Aorta (tissue), 5 donors: ENCODE measurements at regions not wholly inside any gene's neighbourhood (a gene's known extent, or its start where the extent isn't known, plus 50 kb on each side); places are given as distances from the start of the nearest gene placed in this dataset.

ENCODE experiments used
- ATAC-seq: fragments of 200-7000 bp; cut with Tn5 transposase; one replicate; pipeline ENCODE4 v1.9.1; 2022; ENCODE audit warnings: moderate library complexity; ENCODE audit not compliant: low FRiP score
- DNase-seq, 2 donors: peaks; one replicate each; pipeline ENCODE4 v3.0.0-alpha.2; 2020
- H3K27ac ChIP-seq, 2 donors: one replicate each; pipeline ENCODE4 v1.5.1; 2013; ENCODE audit warnings: low read length in 2 of 2, mild to moderate bottlenecking in 2 of 2, moderate library complexity in 2 of 2, control low read depth in 1 of 2, inconsistent platforms in 1 of 2, low read depth in 1 of 2
- H3K27me3 ChIP-seq, 2 donors: one replicate each; pipeline ENCODE4 v1.6.1; 2013; ENCODE audit warnings: control low read depth in 1 of 2, low read length in 1 of 2, mild to moderate bottlenecking in 1 of 2, moderate library complexity in 1 of 2; ENCODE audit not compliant: insufficient read depth in 2 of 2, control insufficient read depth in 1 of 2
- H3K36me3 ChIP-seq, 2 donors: one replicate each; pipeline ENCODE4 v1.6.1; 2013; ENCODE audit warnings: control low read depth in 1 of 2, low read length in 1 of 2, mild to moderate bottlenecking in 1 of 2; ENCODE audit not compliant: insufficient read depth in 2 of 2, control insufficient read depth in 1 of 2
- H3K4me1 ChIP-seq, 2 donors: one replicate each; pipeline ENCODE4 v1.6.1; 2013; ENCODE audit warnings: low read length in 2 of 2, control low read depth in 1 of 2, mild to moderate bottlenecking in 1 of 2, moderate library complexity in 1 of 2; ENCODE audit not compliant: insufficient read depth in 2 of 2, control insufficient read depth in 1 of 2
- H3K4me3 ChIP-seq, 2 donors: one replicate each; pipeline ENCODE4 v1.5.1; 2013; ENCODE audit warnings: low read length in 2 of 2, control low read depth in 1 of 2, mild to moderate bottlenecking in 1 of 2
- H3K9me3 ChIP-seq: one replicate; pipeline ENCODE4 v1.6.1; 2013; ENCODE audit warnings: mild to moderate bottlenecking, low read length; ENCODE audit not compliant: control insufficient read depth
- WGBS, 2 donors: extraction: QIAGEN DNeasy Blood & Tissue Kit; methylation state at CpG; one replicate each; pipeline ENCODE4 v1.1.7; 2013; 5-methylcytosine and 5-hydroxymethylcytosine counted together
- intact Hi-C, 2 donors: fragments of 100-400 bp; cut with DNase I; formaldehyde crosslinking; loops; one replicate each; pipeline versions ENCODE4 v1.14.2 to v1.15.0; 2022
- donor health status: healthy with polysubstance abuse.
- donor health status: Bipolar disorder and iron deficiency.
- donor health status: DM: no; HTN: no; CAD: no.
- donor health status: DM: no; HTN: no; CAD: no.
- donor health status: DM: yes; HTN: yes; CAD: no.

DNA sequence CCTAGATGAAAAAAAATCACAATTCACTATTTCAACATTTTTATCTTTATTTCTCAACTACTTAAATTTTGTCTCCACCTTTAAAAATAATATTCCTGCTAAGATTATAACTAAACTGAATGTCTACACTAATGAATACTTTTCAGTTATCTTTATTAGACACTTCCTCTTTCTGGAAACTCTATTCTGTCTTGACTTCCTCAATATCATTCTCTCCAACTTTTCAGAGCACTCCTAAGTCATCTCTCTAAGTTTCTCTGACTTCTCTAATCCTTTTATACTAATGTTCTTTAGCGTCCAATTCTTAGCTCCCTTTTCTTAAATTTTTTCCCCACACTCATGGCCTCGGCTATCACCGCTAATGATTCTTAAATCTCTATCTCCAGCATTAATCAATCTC is 374.2 kb downstream of the FBXO8 start:
- no peak for ATAC-seq
- intact Hi-C loops, result no loop called here
- no peaks in the 10 kb centered on the region for H3K9me3 ChIP-seq
- H3K36me3 ChIP-seq, result no peaks in the 10 kb centered on the region
- DNase-seq, result no peak
- H3K27ac ChIP-seq, result no peak overlapping the region
- no peaks in the 10 kb centered on the region for H3K27me3 ChIP-seq
- H3K4me1 ChIP-seq, result no peaks in the 10 kb centered on the region
- no peak overlapping the region for H3K4me3 ChIP-seq
- WGBS, 2 donors, result 93 to 99% methylated on average over 3 of the region's 3 CpGs

DNA sequence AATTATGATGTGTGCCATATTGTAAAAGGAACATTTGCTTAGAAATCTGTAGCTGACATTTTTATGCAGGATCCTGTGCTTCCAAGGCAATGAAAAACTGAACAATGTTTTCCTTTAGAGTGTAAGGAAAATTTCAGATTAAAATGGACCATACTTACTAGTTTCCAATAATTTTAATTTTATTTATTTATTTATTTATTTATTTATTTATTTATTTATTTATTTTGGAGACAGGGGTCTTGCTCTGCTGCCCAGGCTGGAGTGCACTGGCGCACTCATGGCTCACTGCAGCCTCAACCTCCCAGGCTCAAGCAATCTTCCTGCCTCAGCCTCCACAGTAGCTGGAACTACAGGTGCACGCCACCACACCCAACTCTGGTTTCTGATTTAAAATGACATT is 369.8 kb upstream of the HAND2 start:
- DNase-seq (no peak), ATAC-seq (no peak)
- intact Hi-C loops, result no loop called here
- 95 to 100% methylated on average over 2 of the region's 2 CpGs for whole genome bisulfite sequencing, 2 donors
- H3K27ac ChIP-seq, result no peak overlapping the region
- H3K27me3 ChIP-seq, result no peaks in the 10 kb centered on the region
- H3K4me3 ChIP-seq, result no peak overlapping the region
- no peaks in the 10 kb centered on the region for H3K9me3 ChIP-seq
- H3K36me3 ChIP-seq, result no peaks in the 10 kb centered on the region
- no peaks in the 10 kb centered on the region for H3K4me1 ChIP-seq

DNA sequence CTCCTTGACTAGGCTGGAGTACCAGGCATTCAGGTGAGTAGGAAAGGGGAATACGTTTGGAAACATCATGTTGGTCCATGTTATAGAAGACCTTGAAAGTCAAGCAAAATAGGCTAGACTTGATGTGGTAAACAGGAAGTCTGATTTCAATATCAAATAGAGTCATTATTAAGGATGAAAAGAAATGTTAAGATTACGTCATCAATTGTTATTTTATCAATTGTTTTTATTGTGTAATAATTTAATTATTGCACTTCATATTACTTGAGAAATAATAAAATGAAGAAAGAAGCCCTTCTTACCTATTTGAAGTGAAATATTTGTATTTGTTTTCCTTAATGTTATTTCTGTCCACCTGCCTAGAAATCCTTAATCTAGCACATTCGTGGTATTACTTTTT is 361.0 kb upstream of the HAND2 start:
- no peak for ATAC-seq
- Histone ChIP-seq H3K27me3 (no peaks in the 10 kb centered on the region), H3K9me3 (no peaks in the 10 kb centered on the region), H3K27ac (no peak overlapping the region), H3K4me1 (no peaks in the 10 kb centered on the region), H3K36me3 (no peaks in the 10 kb centered on the region), H3K4me3 (no peak overlapping the region)
- intact Hi-C loops, result no loop called here
- WGBS, 2 donors, result 93 to 98% methylated on average over 3 of the region's 3 CpGs
- no peak for DNase-seq

DNA sequence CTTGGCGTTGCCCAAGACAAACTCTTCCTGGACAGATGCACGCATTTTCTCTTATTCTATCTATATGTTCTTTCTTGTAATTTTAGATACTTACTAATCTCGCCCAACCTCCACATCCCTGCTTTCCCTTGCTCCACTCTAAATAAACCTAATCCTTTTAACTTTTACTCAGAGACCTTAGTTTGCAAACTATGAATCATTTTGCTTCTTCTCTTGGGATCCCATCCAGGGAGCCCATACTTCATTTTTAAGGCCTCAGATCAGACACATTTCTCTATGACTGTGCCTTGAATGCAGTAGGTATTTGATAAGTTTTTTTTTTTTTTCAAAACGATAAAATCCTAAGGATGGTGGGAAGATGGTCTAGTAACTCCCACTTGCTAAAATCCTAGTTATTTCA is 353.8 kb upstream of the HAND2 start:
- H3K27ac ChIP-seq, result no peak overlapping the region
- intact Hi-C loops, result no loop called here
- no peak overlapping the region for H3K4me3 ChIP-seq
- WGBS, 2 donors, result 86% methylated on average over 4 of the region's 4 CpGs
- no peak for DNase-seq
- no peaks in the 10 kb centered on the region for H3K4me1 ChIP-seq
- no peaks in the 10 kb centered on the region for H3K27me3 ChIP-seq
- H3K36me3 ChIP-seq, result no peaks in the 10 kb centered on the region
- ATAC-seq, result no peak
- H3K9me3 ChIP-seq, result peaks cover 1% of the 10 kb centered on the region

DNA sequence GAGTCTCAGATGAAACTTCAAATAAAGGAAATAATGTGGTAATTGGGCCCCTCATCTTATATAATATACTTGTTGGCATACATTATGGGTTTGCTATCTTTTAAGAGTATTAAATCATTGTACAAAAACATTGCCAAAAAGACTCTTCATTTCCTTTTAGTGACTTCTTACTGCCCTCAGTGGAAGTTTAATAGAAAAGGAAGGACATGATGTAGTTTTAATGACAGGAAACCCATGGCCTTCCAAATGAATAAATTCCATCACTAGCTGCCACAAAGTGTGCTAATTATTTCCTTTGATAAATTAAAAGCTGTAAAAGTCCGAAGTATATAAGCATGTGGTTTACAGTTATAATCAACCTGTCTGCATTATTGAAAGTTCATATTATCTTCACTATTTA is 350.9 kb upstream of the HAND2 start:
- Histone ChIP-seq H3K36me3 (no peaks in the 10 kb centered on the region), H3K4me3 (no peak overlapping the region), H3K9me3 (peaks cover 1% of the 10 kb centered on the region), H3K27me3 (no peaks in the 10 kb centered on the region), H3K4me1 (no peaks in the 10 kb centered on the region), H3K27ac (no peak overlapping the region)
- no peak for ATAC-seq
- 76 to 83% methylated on average over 1 of the region's 1 CpG for WGBS, 2 donors
- DNase-seq, result no peak
- intact Hi-C loops, result no loop called here

DNA sequence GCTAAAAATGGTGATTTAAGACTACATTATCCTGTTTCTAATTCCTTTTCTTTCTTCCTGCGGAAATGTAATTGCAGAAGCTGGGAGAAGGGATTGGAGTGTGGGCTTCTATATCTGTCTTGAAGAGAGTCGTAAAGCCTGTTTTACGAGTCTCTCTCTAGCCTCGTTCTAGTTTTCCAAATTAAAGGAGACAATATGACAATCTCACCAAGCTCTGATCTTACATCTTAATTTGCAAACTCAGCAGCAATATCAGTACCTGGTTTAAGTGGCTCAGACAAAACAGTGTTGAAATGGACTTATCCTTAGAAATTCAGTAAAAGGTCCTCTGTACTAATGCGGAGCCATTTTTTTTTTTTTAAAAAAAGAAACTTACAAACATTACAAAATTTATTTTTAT is 349.5 kb upstream of the HAND2 start:
- DNase-seq (no peak), ATAC-seq (no peak)
- no peak overlapping the region for H3K4me3 ChIP-seq
- WGBS, 2 donors, result 89 to 90% methylated on average over 5 of the region's 5 CpGs
- H3K27me3 ChIP-seq, result no peaks in the 10 kb centered on the region
- H3K36me3 ChIP-seq, result no peaks in the 10 kb centered on the region
- no peaks in the 10 kb centered on the region for H3K4me1 ChIP-seq
- intact Hi-C loops, result no loop called here
- H3K27ac ChIP-seq, result no peak overlapping the region
- peaks cover 1% of the 10 kb centered on the region for H3K9me3 ChIP-seq

DNA sequence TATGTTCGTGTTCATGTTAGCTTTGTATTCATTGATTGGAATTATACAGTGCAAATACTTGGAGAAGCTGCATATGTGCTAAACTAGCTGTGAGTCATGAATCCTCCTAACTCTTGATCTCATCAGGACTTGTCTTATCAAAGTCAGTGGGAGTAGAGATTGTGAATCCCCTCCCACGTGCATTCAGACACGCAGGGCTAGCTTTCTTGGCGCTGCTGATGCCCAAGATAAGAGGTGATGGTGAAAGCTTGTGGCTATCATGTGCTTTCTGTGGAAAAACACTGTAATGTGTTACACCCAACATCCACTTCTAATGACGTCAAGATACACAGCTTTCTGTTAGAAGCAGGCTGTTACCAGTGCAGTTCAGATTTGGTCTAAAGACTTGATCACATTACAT is 348.7 kb upstream of the HAND2 start:
- no peak for ATAC-seq
- 21 to 23% methylated on average over 5 of the region's 5 CpGs for WGBS, 2 donors

DNA sequence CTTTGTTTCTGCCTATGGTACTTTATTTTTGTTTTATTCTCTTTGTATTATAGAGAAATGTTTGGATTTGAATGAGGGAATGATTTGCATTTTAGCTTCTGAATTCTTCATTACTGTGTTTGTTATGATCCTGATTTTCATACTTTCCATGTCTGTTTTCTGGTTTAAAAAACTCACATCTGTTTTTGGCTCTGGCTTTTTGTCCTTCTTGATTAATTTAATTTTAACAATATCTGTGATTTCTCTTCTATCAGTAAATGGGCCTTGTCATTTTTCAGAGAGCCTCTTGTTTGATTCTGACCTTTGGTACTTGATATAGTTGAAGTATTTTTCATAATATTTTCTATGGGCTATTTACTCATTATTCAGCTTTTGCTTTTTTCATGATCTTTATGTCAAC is 341.6 kb upstream of the HAND2 start:
- DNase-seq (no peak), ATAC-seq (no peak)
- no peak overlapping the region for H3K4me3 ChIP-seq
- H3K27ac ChIP-seq, result no peak overlapping the region
- H3K27me3 ChIP-seq, result no peaks in the 10 kb centered on the region
- no peaks in the 10 kb centered on the region for H3K36me3 ChIP-seq
- no peaks in the 10 kb centered on the region for H3K4me1 ChIP-seq
- no peaks in the 10 kb centered on the region for H3K9me3 ChIP-seq
- intact Hi-C loops, result no loop called here

More for the DNA sequence above, 348.7 kb upstream of the HAND2 start:
- Histone ChIP-seq H3K4me1 (no peaks in the 10 kb centered on the region), H3K27me3 (no peaks in the 10 kb centered on the region), H3K36me3 (no peaks in the 10 kb centered on the region), H3K27ac (no peak overlapping the region), H3K4me3 (no peak overlapping the region), H3K9me3 (peaks cover 1% of the 10 kb centered on the region)
- intact Hi-C loops, result no loop called here
- DNase-seq, result peak in 1 of 2 donors; percentile 43

DNA sequence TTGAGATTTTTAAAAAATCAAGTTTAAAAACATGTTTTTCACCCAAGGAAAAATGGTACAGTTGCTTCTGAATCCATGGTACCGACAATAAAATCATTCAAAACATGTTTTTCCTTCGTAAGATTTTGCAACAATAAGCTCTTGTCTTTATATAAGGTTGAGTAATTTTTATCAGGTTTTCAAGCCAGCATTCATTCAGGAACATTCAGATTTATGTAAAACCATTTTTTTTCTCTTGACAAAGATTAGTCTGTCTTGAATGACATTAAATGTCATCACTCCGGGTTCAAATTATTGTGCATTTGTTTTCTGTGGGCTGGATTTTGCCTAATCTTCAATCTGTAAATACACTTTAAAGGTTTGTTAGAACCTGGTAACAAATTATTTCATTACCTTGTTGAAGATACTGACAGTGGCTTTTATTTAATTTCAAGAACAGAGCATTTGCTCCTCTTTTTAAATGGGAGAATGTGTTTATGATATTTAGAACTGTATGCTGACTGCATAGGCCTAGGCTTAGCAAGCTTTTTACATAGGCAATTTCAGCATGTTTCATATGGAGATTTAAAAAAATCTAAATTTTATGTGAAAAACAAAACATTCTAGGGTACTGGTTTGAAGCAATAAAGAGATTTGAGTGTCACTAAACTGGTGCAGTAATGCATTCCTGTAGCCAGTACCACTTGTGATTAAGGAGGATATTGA is 336.4 kb upstream of the HAND2 start:
- intact Hi-C loops, result no loop called here
- 91 to 92% methylated on average over 3 of the region's 3 CpGs for WGBS, 2 donors

More for the DNA sequence above, 336.4 kb upstream of the HAND2 start:
- Histone ChIP-seq H3K27me3 (no peaks in the 10 kb centered on the region), H3K27ac (no peak overlapping the region), H3K4me1 (no peaks in the 10 kb centered on the region), H3K36me3 (no peaks in the 10 kb centered on the region), H3K4me3 (no peak overlapping the region), H3K9me3 (peaks cover 1% of the 10 kb centered on the region)
- DNase-seq (no peak), ATAC-seq (no peak)
